Glutamatergic neuron (in vitro differentiated cells): ENCODE measurements at regions not wholly inside any gene's neighbourhood (a gene's known extent, or its start where the extent isn't known, plus 50 kb on each side); places are given as distances from the start of the nearest gene placed in this dataset.

Experiments used
- DNase-seq: peaks from one replicate; pipeline ENCODE4 v3.0.0; 2022
- H3K27ac Mint-ChIP-seq: one replicate; pipeline ENCODE4 v1.8.0; 2020; ENCODE audit warnings: mild to moderate bottlenecking, mixed read lengths, inconsistent platforms; ENCODE audit not compliant: unreplicated experiment
- H3K27me3 Mint-ChIP-seq: one replicate; pipeline ENCODE4 v1.8.0; 2020; ENCODE audit warnings: mild to moderate bottlenecking, moderate library complexity, mixed read lengths, inconsistent platforms; ENCODE audit not compliant: unreplicated experiment
- H3K36me3 Mint-ChIP-seq: one replicate; pipeline ENCODE4 v1.8.0; 2020; ENCODE audit warnings: mild to moderate bottlenecking, mixed read lengths, inconsistent platforms; ENCODE audit not compliant: unreplicated experiment
- H3K4me1 Mint-ChIP-seq: one replicate; pipeline ENCODE4 v1.8.0; 2020; ENCODE audit warnings: mild to moderate bottlenecking, low read depth, mixed read lengths, inconsistent platforms; ENCODE audit not compliant: unreplicated experiment
- H3K4me3 Mint-ChIP-seq: one replicate; pipeline ENCODE4 v1.8.0; 2020; ENCODE audit warnings: mild to moderate bottlenecking, mixed read lengths, inconsistent platforms; ENCODE audit not compliant: unreplicated experiment
- H3K9me3 Mint-ChIP-seq: one replicate; pipeline ENCODE4 v1.8.0; 2020; ENCODE audit warnings: mild to moderate bottlenecking, moderate library complexity, mixed read lengths, inconsistent platforms; ENCODE audit not compliant: unreplicated experiment
- CTCF ChIP-seq: fragments of 200-600 bp; sonication (generic); IDR thresholded peaks from one replicate; pipeline ENCODE4 v1.5.0; 2021; ENCODE audit not compliant: partially characterized antibody, unreplicated experiment

DNA sequence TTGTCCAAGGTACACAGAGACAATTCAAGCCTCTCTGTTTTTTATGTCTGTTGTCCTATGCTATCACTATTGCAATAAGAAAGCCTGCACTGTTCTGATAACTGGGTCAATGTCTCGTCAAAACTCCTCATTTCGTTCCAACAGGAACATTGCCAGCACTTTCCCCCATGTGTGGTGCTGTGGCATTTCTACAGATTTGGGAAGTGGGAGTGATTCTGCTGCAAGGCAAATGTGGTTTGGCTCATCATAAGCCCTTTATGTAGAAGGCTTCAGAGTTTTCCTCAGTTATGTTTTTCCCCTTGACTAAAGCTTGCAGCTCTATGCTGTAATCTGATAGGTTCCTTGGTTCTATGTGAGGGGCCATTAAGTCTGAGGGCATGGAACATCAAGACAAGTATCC is 324.1 kb upstream of the TCF4 start:
- H3K27me3 Mint-ChIP-seq, result peaks cover 2% of the 10 kb centered on the region
- no peak for TF ChIP-seq CTCF
- H3K27ac Mint-ChIP-seq, result no peak overlapping the region
- H3K4me1 Mint-ChIP-seq, result peaks cover 2% of the 10 kb centered on the region
- H3K4me3 Mint-ChIP-seq, result no peak overlapping the region
- H3K36me3 Mint-ChIP-seq, result peaks cover 7% of the 10 kb centered on the region
- H3K9me3 Mint-ChIP-seq, result peaks cover 3% of the 10 kb centered on the region
- DNase-seq, result no peak

- H3K4me3 Mint-ChIP-seq, result no peak overlapping the region
- no peak for TF ChIP-seq CTCF
- H3K27me3 Mint-ChIP-seq, result no peaks in the 10 kb centered on the region
- H3K9me3 Mint-ChIP-seq, result no peaks in the 10 kb centered on the region
- H3K4me1 Mint-ChIP-seq, result peaks cover 2% of the 10 kb centered on the region
- no peak overlapping the region for H3K27ac Mint-ChIP-seq
- H3K36me3 Mint-ChIP-seq, result no peaks in the 10 kb centered on the region
- DNase-seq, result no peak
Measured at GRCh38 chr18:55910296-55910695, 322.3 kb upstream of the TCF4 start.

DNA sequence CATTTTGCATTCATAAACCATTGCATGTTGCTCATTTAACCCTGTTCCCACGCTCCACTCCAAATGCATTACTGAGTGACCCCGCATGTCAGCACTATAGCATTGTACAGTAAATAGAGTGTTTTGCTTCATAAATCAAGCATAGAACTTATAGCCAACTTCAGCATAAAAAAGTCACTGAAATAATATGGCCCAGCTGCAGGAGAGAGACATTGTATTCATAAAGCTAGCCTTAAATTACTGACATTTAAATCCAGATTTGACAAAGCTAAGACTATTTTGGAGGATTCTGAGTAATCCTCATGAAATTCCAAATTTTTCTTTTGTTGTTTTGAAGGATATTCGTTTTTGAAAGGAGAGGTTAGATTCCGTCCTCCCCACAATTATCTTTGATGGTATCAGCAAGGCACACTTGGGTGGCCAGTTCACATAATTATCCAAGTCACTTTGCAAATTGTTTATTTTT is 320.9 kb upstream of the TCF4 start:
- no peak overlapping the region for H3K27ac Mint-ChIP-seq
- H3K4me1 Mint-ChIP-seq, result peaks cover 2% of the 10 kb centered on the region
- H3K27me3 Mint-ChIP-seq, result no peaks in the 10 kb centered on the region
- TF ChIP-seq CTCF, result no peak
- no peaks in the 10 kb centered on the region for H3K9me3 Mint-ChIP-seq
- no peak for DNase-seq
- H3K4me3 Mint-ChIP-seq, result no peak overlapping the region
- H3K36me3 Mint-ChIP-seq, result no peaks in the 10 kb centered on the region

DNA sequence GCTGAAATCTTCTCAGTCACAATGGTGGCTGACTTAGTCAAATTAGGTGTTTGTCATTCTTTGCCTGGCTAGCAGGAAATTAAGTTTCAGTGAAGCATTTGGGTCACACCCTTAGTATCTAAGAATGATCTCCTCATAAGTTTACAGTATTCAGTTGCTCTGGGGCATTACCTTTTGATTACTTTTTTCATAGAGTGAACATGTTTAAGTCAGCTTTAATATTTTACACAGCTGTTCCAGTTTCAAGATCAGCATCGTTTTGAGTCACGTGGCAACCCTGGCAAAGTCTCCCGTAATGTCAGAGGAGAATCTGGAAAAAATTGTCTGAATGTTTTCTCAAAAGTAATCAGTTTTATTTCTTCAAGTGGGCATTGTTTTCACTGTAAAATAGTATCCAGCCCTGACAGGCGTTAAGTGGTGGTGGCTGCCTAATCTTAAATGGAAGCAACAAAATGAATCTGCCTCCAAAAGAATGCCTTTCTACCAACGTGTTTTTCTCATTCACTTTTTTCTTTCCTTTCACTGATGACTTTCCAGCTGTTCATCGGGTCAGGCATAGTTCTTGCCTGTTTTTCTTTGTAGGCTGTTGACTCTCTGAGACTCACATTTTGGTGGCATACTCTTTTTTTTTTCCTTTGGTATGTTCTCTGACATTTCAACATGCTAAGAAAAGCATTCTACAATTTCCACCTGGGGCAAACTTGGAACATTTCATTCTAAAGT is 319.6 kb upstream of the TCF4 start:
- no peak for DNase-seq
- Mint-ChIP-seq H3K27me3 (no peaks in the 10 kb centered on the region), H3K9me3 (no peaks in the 10 kb centered on the region), H3K27ac (no peak overlapping the region), H3K36me3 (no peaks in the 10 kb centered on the region), H3K4me1 (peaks cover 2% of the 10 kb centered on the region), H3K4me3 (no peak overlapping the region)
- TF ChIP-seq CTCF, result no peak

GRCh38 chr18:55906536-55906935 is 318.5 kb upstream of the TCF4 start:
- TF ChIP-seq CTCF, result no peak
- Mint-ChIP-seq H3K4me3 (no peak overlapping the region), H3K4me1 (peaks cover 2% of the 10 kb centered on the region), H3K27ac (no peak overlapping the region), H3K9me3 (no peaks in the 10 kb centered on the region), H3K27me3 (no peaks in the 10 kb centered on the region), H3K36me3 (no peaks in the 10 kb centered on the region)
- no peak for DNase-seq
